GM18870 (cell line): ENCODE measurements at regions not wholly inside any gene's neighbourhood (a gene's known extent, or its start where the extent isn't known, plus 50 kb on each side); places are given as distances from the start of the nearest gene placed in this dataset.

Source experiments
- ATAC-seq: cut with Tn5 transposase; IDR thresholded peaks from one replicate; pipeline ENCODE4 v1.9.1; 2021; ENCODE audit warnings: moderate library complexity; ENCODE audit not compliant: unreplicated experiment

DNA sequence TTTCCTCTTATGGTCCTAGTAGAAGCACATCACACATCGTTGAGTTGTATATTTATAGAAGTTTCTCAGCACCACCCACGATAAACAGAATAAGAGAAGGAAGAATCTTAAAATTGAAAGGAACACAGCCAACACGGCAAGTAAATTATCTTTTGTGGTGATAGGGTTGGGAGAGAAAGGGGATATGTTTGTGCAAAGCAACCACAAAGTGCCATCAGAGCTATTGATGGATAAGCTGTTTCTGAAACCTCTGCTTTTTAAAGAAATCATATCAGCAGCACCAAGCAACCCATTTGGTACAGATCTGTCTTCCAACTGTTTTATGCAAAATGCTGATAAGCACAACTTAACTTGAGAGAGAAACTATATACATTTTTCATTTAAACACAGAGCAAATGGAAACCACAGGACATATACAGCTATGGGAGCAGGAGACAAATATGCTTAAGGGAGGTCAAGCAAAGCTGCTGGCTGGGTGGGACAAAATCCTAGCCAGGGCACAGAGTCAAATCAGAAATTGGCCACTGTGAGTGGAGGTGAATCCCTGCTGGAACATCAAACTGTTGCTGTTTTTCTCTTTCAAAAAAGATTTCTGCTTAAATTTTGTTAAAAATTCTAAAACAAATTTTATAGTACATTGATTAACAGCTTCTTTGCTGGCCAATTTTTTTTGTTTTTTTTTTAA lies 194.0 kb upstream of the HHIP start:
- ATAC-seq = no peak

DNA sequence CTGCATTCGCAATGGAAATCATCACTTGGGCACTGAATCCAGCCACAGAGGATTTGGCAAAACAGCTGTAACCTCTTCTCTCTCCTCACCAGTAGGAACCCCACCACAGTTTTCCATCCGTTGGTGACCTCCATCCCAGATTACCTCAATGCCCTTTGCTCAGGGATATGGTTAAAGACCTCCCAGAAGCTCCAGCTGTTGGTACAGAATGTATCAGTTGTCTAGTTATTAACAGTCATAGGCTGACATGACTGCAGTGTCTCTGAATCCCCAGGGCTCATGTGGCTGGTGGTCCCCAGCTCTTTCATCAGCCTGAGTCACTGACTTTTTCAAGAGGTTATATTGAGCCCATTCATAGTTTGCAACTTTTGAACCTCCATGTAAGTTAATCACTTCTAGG lies 189.8 kb upstream of the HHIP start:
- no peak for ATAC-seq

DNA sequence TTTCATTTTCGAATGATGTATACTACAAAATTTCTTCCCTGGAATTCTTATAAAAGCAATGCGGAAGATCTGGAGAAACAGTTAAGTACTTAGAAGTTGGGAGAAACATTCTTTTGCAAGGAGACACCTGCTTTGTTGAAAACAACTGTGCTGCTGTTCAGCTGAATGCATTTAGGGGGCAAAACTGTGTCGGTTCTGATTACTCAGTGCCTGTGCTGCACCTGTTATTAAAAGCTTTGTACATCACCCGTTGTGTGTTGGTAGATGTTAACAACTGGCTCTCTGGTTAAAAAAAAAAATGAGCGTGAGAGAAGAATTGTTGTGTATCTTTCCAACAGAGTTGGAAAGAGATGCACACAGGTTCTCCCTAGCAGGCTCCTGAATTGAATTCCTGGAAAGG lies 184.1 kb upstream of the HHIP start:
- no peak for ATAC-seq

DNA sequence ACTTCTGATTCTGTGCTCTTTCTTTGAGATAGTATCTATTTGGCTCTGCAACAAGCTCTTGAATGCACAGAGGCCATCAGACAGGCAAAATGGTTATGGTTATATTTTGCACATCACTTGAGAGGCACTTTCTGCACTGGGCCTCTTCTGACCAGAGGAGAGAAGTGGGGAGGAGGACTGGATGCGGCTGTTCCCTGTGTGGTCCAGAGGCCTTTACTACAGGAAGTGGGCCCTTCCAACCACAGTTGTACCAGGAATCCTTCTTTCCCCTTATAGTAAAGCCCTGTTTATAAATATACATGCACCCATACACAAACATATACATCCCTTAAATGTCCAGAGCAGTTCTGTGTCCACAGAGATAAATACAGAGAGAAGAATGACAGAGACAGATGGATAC lies 182.7 kb upstream of the HHIP start:
- ATAC-seq = no peak

DNA sequence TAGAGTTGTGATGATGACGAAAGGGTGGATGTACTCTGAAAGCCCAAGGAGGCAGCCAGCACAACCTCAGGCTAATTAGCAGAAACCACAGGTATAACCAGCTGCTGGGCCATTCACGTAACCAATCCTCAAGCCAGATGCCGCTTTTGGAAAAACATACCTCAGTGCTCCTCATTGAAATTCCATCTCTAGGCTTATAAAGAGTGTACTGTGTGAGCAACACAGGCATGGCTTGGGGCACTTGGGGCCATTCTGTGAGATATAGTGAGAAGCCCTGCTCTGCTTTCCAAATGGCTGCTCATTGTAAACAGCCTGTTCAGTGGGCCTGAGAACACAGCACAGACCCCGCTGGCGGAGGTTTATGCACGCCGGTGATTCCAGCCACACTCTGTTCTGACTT lies 182.1 kb upstream of the HHIP start:
- no peak for ATAC-seq

DNA sequence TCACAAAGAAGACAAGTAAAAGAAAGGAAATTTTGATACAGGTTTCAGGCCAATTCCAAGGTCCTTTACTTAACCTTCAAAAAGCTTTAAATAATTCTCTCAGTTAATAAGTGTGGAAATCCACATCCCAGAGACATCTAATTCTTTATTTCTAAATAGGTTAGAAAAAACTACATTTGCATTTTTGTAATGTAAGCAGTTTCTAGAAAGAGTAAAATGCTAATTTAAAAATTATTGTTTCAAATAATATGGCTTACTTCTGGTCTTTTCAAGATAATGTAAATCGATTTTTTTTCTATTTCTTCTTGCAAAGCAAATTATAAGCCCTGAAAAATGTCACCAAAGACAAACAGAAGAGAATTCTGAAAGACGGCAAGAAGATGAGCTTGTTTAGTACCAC lies 180.4 kb upstream of the HHIP start:
- no peak for ATAC-seq

DNA sequence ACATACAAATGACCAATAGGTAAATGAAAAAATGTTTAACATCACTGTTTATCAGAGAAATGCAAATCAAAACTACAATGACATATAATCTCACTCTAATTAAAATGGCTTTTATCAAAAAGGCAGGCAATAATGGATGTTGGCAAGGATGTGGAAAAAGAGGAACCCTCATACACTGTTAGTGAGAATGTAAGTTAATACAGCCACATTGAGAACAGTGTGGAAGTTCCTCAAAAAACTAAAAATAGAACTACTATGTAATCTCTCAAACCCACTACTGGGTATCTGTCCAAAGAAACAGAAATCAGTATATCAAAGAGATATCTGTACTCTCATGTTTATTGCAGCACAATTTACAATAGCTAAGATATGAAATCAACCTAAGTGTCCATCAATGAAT lies 165.9 kb upstream of the HHIP start:
- ATAC-seq = no peak

DNA sequence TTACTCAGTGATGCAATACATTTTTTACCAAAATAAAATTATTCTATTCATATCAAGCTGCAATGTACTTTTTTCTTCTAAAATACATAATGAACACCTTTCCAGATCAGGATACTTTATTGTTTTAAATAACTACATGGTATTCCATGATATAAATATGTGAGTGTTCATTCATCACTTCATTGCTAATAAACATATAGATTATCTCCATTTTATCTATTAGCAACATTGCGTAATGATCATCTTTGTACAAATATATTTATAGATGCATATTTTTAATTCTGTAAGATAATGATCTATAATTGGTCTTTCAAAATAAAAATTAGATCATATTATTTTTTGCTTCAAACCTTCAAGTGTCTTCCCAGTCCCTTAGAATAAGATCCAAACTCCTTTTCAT lies 156.1 kb upstream of the HHIP start:
- no peak for ATAC-seq

DNA sequence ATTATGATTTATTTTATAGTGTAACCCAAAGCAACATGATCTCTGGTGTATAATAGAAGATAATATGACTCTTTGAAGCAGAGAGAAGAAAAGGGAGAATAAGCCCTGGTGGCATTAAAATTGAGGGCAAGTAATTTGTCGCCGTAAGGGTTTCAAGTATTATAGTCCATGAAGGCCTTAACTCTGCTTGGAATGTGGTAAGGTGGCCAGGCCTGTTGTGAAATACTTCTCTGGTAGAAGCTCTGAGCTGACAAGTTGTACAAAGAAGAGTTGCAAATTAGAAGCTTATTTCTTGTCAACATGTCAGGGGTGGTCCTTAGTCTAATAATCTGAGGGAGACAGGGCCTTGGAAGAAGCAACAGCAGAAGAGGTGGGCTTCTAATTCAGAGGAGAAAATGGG lies 151.7 kb upstream of the HHIP start:
- ATAC-seq = no peak

DNA sequence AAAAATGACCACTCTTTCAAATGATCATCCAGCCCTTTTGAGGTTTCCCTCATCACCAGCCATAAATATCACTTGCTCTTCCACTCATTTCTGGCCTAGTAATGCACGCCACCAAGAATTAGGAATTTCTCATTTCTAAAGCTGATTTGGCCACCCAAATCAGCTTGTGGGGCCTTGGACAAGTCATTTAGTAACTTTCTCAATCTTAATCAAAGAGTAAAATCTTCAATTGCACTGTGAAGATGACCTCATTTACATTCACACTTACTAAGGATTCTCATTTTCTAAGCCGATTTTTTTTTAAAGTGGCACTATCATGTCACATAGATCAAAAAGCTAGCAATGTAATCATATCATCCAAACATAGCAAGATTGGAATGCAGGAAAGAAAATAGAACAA lies 150.0 kb upstream of the HHIP start:
- no peak for ATAC-seq

DNA sequence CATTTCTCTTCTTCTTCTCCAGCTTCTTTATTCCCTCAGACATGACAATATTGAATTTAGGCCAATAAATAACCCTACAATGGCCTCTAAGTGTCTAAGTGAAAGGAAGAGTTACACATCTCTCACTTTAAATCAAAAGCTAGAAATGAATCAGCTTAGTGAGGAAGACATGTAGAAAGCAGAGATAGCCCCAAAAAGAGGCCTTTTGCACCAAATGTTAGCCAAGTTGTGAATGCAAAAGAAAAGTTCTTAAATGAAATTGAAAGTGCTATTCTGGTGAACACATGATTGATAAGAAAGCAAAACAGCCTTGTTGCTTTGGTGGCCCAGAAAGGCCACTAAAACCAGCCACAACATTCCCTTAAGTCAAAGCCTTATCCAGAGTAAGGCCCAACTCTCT lies 146.2 kb upstream of the HHIP start:
- ATAC-seq = peak; percentile 95

DNA sequence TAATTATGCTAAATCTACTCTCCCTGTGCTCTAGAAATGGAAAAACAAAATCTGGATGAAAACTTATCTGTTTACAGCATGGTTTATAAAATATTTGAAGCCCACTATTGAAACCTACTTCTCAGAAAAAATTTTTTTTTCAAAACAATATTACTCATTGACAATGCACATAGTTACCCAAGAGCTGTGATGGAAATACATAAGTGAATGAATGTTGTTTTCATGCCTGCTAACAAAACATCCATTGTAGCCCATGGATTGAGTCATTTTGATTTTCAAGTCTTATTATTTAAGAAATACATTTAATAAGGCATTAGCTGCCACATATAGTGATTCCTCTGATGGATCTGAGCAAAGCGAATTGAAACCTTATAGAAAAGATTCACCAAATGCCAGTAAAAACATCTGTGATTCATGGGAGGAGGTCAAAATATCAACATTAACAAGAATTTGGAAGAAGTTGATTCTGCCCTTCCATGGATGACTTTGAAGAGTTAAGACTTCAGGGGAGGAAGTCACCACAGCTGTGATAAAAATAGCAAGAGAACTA lies 144.7 kb upstream of the HHIP start:
- ATAC-seq = no peak

DNA sequence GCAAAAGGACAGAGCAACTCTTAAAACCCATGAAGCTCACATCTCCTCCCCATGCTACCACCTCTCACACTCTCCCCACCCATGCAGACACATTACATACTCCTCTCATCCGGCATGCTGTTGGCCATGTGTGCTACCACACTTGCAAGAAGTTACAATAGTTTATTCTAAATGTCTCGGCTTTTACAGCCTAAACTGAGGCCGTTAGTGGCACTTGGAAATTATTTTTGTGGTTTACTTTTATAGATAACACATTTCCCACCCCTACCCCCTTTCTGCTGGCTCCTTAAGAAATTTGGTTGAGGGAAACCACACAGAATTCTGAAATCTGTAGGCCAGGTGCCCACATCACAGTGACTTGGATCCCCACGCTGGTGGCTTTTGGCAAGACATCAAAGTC lies 141.1 kb upstream of the HHIP start:
- no peak for ATAC-seq

DNA sequence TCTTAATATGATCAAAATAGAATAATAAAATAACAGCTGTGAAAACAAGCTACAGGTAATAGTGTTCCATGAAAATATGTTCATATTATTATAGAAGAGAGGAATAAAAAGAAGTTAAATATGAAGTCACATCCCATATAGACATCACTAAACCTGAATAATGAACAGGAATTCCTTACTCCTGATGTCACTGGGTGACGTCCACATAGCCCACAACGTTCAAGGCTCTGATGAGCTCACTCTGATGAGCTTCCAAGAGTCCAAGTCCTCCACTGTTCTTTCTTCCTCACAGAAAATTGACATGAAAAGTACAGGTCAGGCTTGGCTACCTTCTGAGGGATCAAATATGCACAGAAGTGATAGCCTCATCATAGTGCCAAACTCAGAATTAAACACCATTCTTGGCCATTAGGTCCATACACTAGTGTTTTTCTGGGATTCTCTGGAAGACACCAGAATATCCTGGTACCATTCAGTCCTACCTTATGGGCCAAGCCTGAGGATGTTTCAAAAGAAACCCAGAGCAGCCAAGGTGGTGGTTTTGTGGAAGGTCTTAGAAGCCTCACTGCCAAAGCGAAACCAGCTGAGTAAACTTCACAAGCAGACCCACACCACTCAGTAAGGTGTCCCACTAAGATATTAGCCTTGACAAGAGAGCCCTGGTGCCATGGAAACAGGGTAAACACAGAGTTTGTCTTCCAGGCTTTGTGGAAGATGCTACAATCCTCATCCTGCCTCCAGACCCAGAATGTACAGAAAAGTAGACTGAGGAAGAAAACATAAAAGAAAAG lies 138.4 kb upstream of the HHIP start:
- no peak for ATAC-seq

DNA sequence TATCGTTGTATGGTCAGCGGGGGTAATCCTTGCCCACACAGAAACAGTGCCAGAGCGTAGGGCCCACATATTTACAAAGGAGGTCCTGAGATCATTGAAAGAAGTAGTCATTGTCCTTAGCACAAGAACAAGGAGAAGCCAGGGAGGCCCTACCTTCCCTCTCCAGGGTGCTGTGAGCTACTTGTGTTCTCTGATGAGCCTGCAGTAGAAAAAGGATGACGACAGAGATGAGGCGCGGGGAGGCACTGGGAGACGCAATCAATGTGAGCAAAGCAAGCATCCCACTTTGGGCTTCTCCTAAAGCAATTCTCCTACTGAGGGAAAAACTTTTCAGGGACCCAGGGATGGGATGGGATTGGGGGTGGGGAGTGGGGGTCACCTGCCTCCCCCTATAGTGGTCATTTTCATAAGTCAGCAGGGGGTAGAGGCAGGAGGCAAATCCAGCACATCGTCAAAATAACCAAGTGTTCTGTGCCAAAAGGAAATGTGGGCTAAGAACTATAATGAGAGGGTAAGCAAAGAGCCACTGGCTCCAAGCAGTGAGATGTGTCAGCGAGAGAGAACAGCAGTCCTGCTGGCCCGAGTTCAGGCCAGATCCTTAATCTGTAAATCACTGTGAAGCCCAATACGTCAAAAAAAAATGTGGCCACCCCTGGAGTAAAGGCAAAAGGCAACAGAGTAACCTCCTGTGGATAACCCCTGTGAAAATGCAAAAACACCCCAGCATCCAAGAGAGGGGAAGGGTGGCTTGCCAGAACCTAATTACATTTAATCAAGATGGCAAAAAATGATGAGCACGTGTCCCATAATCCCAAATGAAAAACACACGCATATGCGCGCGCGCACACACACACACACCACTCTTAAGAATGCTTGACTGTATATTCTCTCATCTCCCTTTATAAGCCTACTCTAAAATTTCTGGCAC lies 136.6 kb upstream of the HHIP start:
- ATAC-seq = no peak

DNA sequence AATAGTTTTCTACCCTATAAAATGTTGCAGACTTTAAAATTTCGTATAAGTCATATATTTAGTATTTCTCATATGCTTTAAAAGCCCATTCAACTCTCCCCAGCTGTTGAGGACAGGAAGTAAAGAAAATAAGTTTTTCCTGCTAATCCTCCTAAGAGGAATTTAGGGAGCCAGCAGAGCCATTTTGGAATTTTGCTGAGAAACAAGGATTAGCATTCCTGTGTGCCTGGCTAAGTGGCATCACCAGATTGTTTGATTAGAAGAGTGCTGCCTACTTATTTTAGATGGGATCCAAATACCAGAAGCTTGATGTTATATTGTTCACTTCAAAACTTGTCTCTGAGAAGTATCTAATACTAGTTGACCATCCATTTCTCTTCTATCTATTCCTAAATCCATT lies 131.2 kb upstream of the HHIP start:
- no peak for ATAC-seq

DNA sequence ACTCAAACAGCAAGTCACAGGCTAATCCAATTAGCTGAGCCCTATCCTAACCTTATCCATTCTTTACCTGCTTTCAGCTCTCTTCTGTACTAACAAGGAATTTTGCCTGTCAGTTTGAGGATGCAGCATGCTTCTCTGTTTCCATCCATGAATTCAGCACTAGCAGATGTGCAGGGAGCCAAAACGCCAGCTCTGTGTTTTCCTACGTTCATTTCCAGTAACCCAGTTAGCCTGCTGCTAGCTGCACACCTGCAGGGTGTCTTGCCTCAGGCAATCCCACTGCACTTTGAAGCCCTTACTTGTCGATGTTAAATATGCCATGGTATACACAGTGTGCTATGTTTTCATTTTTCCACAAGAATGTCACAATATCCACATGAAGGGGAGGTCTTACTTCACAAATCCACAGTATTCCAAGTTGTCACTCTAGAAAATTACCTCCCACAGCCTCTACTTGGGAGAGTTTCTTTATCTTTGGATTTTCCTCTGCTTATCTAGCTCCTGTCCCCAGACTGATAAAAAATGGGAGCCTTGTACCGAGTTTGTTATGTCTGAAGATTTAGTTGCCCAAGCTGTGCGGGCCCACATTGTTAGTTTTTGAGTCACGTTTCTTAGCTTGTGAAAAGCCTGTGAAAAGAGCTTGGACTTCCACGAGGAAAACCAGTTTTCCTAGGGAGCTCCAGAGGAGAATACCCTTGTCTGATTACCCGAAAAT lies 127.6 kb upstream of the HHIP start:
- no peak for ATAC-seq

DNA sequence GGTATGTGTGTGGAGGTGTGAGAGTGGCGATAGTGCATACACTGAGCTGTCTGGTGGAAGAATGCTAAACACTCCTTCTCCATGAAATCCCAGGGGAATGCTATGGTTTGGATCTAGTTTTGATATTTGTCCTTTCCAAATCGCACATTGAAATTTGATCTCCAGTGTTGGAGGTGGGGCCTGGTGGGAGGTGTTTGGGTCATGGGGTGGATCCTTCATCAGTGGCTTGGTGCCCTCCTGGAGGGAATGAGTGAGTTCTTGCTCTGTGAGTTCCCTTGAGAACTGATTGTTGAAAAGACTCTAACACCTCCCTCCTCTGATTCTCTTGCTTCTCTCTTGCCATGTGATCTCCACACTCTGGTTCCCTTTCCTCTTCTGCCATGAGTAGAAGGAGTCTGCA lies 114.1 kb upstream of the HHIP start:
- ATAC-seq = no peak

DNA sequence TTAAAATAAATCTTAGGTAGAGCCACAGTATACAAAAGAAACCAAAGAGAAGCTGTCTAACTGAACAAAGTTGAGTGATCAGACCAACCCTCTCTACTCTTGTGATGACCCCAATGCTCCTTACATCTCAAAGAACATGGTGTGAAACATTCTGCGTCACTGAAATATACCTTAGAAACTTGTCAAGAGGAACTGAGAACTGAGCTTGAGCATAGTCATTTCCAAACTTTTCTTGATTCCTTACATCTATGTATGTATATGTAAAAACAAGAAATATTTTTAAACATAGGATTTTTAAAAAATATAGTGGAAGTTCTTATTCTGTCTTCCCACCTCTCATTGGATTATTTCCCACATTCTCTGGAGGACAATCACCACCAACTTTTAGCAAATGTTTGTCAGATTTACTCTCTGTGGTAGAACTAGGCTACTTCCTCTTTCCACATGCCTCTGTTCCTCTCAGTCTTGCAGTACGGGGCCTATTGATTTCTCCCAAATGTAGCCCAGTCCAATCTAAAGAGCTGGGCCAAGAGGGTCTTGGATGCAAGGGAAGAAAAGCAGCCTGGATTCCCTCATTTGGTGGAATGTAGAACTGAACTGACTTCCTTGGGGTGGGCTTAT lies 98.2 kb upstream of the HHIP start:
- peak; percentile 99 for ATAC-seq

DNA sequence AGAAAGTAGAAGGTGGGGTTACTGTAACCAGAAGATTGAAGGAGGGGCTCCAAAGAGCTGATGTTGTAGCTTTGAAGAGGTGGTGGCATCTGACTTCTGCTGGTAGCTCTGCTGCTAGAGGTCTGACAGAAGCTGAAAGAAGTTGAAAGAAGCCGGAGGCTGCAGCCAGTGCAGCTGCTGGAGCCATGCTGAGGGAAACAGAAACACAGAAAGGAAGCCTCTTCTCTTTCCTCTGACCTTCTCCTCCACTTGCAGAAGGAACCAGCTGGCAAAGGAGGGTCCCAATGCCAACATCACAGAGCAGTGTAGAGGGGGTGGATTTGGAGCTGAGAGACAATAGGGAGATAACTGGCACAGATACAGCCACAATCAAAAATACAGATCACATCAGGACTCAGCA lies 89.3 kb upstream of the HHIP start:
- no peak for ATAC-seq
